ENCODE measurements at regions not wholly inside any gene's neighbourhood (a gene's known extent, or its start where the extent isn't known, plus 50 kb on each side); places are given as distances from the start of the nearest gene placed in this dataset.
A peak's percentile ranks its signal among the peaks of the same experiment; 100 is the strongest.

DNA sequence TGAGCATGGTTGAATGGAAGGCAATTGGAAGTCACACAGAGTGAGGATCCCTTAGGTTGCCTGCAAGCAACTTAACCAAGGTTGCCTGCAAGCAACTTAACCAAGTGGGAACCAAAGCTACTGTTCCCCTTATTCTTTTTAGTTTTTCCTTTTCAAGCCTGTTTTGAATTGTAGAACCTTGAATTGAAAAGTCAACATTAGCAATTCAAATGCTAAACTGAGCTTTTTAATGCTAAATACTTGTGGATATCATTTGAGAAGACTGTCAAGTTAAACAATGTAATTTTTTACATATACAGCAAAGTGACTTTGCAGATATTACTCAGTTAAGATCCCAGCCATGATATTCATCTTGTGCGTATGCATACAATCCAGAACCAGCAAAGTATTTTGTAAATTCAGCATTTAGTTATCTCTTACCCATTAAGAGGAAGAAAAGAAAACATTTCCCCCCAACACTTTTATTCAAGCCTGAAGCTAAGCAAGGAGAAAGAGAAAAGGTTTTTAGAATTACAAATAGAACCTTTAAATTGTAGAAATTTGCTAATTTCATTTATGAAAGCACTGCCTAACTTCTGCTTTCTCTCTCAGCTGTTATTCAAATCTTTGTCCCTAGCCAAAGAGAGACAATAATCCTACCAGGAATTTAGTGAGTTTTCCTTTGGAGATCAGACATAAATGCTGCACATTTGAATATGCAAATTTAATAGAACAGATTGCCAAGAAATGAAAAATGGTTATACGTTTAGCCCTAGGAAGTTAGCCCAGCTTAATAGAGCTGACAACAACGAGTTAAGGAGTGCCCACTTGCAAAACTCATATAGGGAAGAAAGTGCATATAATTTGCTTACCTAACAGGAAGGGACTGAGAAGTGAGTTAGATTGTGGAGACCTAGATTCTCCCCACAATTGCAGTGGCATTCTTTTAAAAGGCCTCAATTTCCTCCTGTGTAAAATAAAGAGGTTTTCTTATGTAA is 643.2 kb upstream of the PIK3C3 start:
- TF ChIP-seq, protein P1, sequence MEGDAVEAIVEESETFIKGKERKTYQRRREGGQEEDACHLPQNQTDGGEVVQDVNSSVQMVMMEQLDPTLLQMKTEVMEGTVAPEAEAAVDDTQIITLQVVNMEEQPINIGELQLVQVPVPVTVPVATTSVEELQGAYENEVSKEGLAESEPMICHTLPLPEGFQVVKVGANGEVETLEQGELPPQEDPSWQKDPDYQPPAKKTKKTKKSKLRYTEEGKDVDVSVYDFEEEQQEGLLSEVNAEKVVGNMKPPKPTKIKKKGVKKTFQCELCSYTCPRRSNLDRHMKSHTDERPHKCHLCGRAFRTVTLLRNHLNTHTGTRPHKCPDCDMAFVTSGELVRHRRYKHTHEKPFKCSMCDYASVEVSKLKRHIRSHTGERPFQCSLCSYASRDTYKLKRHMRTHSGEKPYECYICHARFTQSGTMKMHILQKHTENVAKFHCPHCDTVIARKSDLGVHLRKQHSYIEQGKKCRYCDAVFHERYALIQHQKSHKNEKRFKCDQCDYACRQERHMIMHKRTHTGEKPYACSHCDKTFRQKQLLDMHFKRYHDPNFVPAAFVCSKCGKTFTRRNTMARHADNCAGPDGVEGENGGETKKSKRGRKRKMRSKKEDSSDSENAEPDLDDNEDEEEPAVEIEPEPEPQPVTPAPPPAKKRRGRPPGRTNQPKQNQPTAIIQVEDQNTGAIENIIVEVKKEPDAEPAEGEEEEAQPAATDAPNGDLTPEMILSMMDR (conservative IDR thresholded peaks at IDR 0.05; ENCODE audit: low read depth, low read length): no peak
- no peak for DNase-seq (ENCODE audit: low read depth)
- H3K4me3 ChIP-seq (ENCODE audit: low read depth, low read length): no peak overlapping the region

DNA sequence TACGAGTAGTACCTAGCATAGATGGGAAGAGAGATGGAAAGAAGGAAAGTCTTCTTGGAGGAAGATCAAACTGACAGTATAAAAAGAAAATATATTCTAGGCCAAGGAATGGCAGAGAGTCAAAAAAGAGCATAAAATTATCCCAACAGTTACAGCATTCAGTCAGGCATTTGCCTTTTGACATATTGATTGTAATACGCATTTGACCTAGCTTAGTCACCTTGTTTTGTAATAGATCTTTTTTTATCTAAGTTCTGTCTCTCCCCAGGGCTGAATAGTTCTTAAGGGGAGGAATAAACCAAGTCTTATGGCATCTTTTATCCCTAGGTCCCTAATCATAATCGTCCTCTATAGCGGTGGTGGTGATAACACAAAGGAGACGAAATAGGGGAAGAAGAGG is 657.3 kb upstream of the PIK3C3 start:
- TF ChIP-seq, protein P1 (conservative IDR thresholded peaks at IDR 0.05; ENCODE audit: low read depth, low read length): no peak
- no peak overlapping the region for H3K4me3 ChIP-seq (ENCODE audit: low read depth, low read length)
- DNase-seq (ENCODE audit: low read depth): no peak

DNA sequence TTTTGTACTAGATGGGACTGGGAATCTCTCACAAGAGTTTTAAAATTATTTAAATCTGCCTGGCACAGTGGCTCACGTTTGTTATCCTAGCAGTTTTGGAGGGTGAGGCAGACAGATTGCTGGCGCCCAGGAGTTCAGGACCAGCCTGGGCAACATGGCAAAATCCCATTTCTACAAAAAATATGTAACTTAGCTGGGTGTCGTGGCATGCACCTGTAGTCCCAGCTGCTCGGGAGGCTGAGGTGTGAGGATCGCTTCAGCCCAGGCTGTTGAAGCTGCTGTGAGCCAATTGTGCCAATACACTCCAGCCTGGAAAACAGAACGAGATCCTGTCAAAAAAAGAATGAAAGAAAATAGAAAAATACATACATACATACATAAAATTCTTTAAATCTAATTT is 685.7 kb upstream of the PIK3C3 start:
- H3K4me3 ChIP-seq (ENCODE audit: low read depth, low read length): no peak overlapping the region
- no peak for DNase-seq (ENCODE audit: low read depth)
- TF ChIP-seq, protein P1 (conservative IDR thresholded peaks at IDR 0.05; ENCODE audit: low read depth, low read length): no peak

DNA sequence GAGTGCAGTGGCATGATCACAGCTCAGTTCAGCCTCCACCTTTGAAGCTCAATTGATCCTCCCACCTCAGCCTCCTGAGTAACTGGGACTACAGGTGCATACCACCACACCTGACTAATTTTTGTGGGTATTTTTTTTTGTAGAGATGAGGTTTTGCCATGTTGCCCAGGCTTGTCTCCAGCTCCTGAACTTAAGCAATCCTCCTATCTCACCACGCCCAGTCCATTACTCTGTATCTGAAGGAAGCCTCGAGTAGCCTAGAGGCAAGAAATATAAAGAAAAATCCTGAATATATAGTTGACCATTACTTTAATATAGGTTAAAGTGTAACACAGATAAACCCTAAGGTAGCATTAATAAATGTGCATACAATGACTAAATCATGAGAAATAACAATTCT is 686.8 kb upstream of the PIK3C3 start:
- H3K4me3 ChIP-seq (ENCODE audit: low read depth, low read length): no peak overlapping the region
- TF ChIP-seq, protein P1 (conservative IDR thresholded peaks at IDR 0.05; ENCODE audit: low read depth, low read length): no peak
- no peak for DNase-seq (ENCODE audit: low read depth)

DNA sequence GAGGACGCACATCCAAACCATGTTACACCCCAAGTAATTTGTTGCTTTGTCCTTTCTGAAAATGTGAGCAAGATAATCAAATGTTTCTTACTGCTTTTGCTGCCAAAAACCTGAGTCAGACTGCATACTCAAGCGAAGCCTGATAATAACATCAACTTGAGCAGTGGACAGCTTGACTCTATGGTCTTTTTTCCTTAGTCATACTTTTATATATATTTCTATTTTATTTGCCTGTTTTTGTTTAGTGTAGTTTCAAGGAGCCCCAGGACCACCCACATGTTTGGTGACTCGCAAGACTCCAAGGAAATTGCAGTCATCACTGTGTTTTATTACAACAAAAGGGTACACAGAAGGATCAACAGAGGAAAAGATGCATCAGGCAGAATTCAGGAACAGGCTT is 688.4 kb upstream of the PIK3C3 start:
- no peak overlapping the region for H3K4me3 ChIP-seq (ENCODE audit: low read depth, low read length)
- peak; percentile 69 for DNase-seq (ENCODE audit: low read depth)
- TF ChIP-seq, protein P1 (conservative IDR thresholded peaks at IDR 0.05; ENCODE audit: low read depth, low read length): no peak

DNA sequence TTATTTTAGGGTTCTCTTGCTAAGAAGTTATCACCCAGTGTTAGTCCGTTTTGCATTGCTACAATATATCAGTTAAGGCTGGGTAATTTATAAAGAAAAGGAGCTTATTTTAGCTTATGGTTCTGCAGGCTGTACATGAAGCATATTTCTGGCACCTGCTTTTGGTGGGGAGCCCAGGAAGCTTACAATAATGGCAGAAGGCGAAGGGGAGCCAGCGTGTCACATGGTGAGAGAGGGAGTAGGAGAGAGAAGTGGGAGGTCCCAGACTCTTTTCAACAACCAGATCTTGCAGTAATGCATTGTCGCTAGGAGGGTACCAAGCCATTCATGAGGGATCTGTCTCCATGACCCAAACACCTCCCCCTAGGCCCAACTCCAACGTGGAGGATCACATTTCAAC is 688.8 kb upstream of the PIK3C3 start:
- TF ChIP-seq, protein P1 (conservative IDR thresholded peaks at IDR 0.05; ENCODE audit: low read depth, low read length): no peak
- DNase-seq (ENCODE audit: low read depth): no peak
- no peak overlapping the region for H3K4me3 ChIP-seq (ENCODE audit: low read depth, low read length)

DNA sequence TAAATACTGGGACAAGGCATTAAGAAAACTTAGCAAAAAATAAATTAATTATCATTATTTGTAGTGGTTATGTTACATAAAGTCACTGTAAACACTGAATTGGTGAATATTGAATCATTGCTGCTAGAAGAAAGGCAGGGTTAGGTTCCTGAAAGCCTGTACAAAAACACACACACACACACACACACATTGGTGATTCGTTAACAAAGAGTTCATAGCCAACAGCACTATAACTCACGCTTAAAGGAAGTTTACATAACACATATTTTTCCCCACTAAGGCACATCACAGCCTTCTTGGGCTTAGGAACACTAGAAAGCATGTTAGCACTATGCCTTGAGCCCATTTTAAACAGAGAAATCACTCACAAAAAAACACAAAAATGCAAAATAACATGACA is 690.0 kb upstream of the PIK3C3 start:
- TF ChIP-seq, protein P1 (conservative IDR thresholded peaks at IDR 0.05; ENCODE audit: low read depth, low read length): no peak

More for the DNA sequence above, 690.0 kb upstream of the PIK3C3 start:
- DNase-seq (ENCODE audit: low read depth): peak; percentile 43
- no peak overlapping the region for H3K4me3 ChIP-seq (ENCODE audit: low read depth, low read length)
